Neural cell (in vitro differentiated cells): ENCODE measurements at regions not wholly inside any gene's neighbourhood (a gene's known extent, or its start where the extent isn't known, plus 50 kb on each side); places are given as distances from the start of the nearest gene placed in this dataset.

Experiments
- H2AFZ ChIP-seq: fragments of 200-600, 300-800 bp; sonication (generic), shearing (Covaris generic); 2 replicates; pipeline ENCODE4 v1.6.0; 2014; ENCODE audit warnings: low read depth, mild to moderate bottlenecking, antibody characterized with exemption, low read length, moderate library complexity
- H3F3A ChIP-seq: fragments of 200-600 bp; shearing (Covaris generic); 2 replicates; pipeline ENCODE4 v1.6.1; 2016; ENCODE audit warnings: mild to moderate bottlenecking, moderate library complexity, mixed read lengths, antibody characterized with exemption, low read length; ENCODE audit not compliant: insufficient read depth, poor library complexity, severe bottlenecking
- H3K27ac ChIP-seq: fragments of 200-600, 300-800 bp; sonication (generic), shearing (Covaris generic); 2 replicates; pipeline ENCODE4 v1.5.1; 2014; ENCODE audit warnings: mild to moderate bottlenecking, low read length, moderate library complexity
- H3K27me3 ChIP-seq: fragments of 300-800, 200-600 bp; sonication (generic), shearing (Covaris generic); 2 replicates; pipeline ENCODE4 v1.6.0; 2014; ENCODE audit warnings: mild to moderate bottlenecking, low read depth, low read length, moderate library complexity; ENCODE audit not compliant: insufficient read depth
- H3K36me3 ChIP-seq: fragments of 300-800, 200-600 bp; sonication (generic), shearing (Covaris generic); 2 replicates; pipeline ENCODE4 v1.5.1; 2014; ENCODE audit warnings: mild to moderate bottlenecking, antibody characterized with exemption, low read length, moderate library complexity; ENCODE audit not compliant: insufficient read depth
- H3K4me2 ChIP-seq: fragments of 300-800, 200-600 bp; sonication (generic), shearing (Covaris generic); 2 replicates; pipeline ENCODE4 v1.6.0; 2014; ENCODE audit warnings: mild to moderate bottlenecking, low read length
- H3K4me3 ChIP-seq: fragments of 300-800, 200-600 bp; sonication (generic), shearing (Covaris generic); 2 replicates; pipeline ENCODE4 v1.5.1; 2014; ENCODE audit warnings: mild to moderate bottlenecking, low read length, moderate library complexity
- H3K79me2 ChIP-seq: fragments of 200-600 bp; shearing (Covaris generic); replicated peaks from 2 replicates; pipeline ENCODE4 v1.6.0; 2014; ENCODE audit warnings: mild to moderate bottlenecking, low read length, moderate library complexity; ENCODE audit not compliant: insufficient read depth
- H3K9ac ChIP-seq: fragments of 300-800, 200-600 bp; sonication (generic), shearing (Covaris generic); 2 replicates; pipeline ENCODE4 v1.6.1; 2016; ENCODE audit warnings: mild to moderate bottlenecking, low read length, mixed read lengths
- H3K9me2 ChIP-seq: fragments of 200-600 bp; shearing (Covaris generic); 2 replicates; pipeline ENCODE4 v1.6.1; 2016; ENCODE audit warnings: mild to moderate bottlenecking, low read length, mixed read lengths; ENCODE audit not compliant: insufficient read depth
- H3K9me3 ChIP-seq: fragments of 200-600, 300-800 bp; sonication (generic), shearing (Covaris generic); 2 replicates; pipeline ENCODE4 v1.6.1; 2016; ENCODE audit warnings: mild to moderate bottlenecking, mixed run types, low read length, moderate library complexity, mixed read lengths
- H4K20me1 ChIP-seq: fragments of 200-600 bp; shearing (Covaris generic); 2 replicates; pipeline ENCODE4 v1.6.1; 2016; ENCODE audit warnings: mild to moderate bottlenecking, mixed run types; ENCODE audit not compliant: insufficient read depth
- EP300 ChIP-seq: fragments of 450-650 bp; conservative IDR thresholded peaks from 2 replicates; pipeline ENCODE4 v1.6.1; 2014; ENCODE audit warnings: antibody characterized with exemption, mild to moderate bottlenecking, moderate library complexity; ENCODE audit not compliant: poor library complexity, severe bottlenecking
- EZH2 ChIP-seq: fragments of 200-600, 300-800 bp; shearing (Covaris generic), sonication (generic); IDR thresholded peaks from 2 replicates; pipeline ENCODE4 v1.6.1; 2014; ENCODE audit warnings: antibody characterized with exemption, low read length, borderline replicate concordance, mild to moderate bottlenecking; ENCODE audit not compliant: insufficient read depth, poor library complexity, severe bottlenecking
- MXI1 ChIP-seq: fragments of 450-650 bp; conservative IDR thresholded peaks from 2 replicates; pipeline ENCODE4 v1.6.1; 2014; ENCODE audit warnings: antibody characterized with exemption, mild to moderate bottlenecking; ENCODE audit not compliant: poor library complexity, severe bottlenecking
- POLR2AphosphoS5 ChIP-seq: IDR thresholded peaks from 2 replicates; pipeline ENCODE4 v1.6.1; 2012
- RAD21 ChIP-seq: fragments of 450-650 bp; conservative IDR thresholded peaks from 2 replicates; pipeline ENCODE4 v1.6.1; 2014; ENCODE audit warnings: antibody characterized with exemption, mild to moderate bottlenecking, moderate library complexity
- SMC3 ChIP-seq: fragments of 450-650 bp; conservative IDR thresholded peaks from 2 replicates; pipeline ENCODE4 v1.6.1; 2014; ENCODE audit warnings: antibody characterized with exemption, mild to moderate bottlenecking, moderate library complexity; ENCODE audit not compliant: poor library complexity
- TAF1 ChIP-seq: IDR thresholded peaks from 2 replicates; pipeline ENCODE4 v1.6.1; 2012; ENCODE audit warnings: low read depth
- TF ChIP-seq, protein P1 (sequence below): IDR thresholded peaks from 2 replicates; pipeline ENCODE4 v1.6.1; 2012; ENCODE audit warnings: borderline replicate concordance
- TF ChIP-seq, protein P2 (sequence below): fragments of 450-650 bp; IDR thresholded peaks from 2 replicates; pipeline ENCODE4 v1.5.1; 2014; ENCODE audit warnings: antibody characterized with exemption, mild to moderate bottlenecking, moderate library complexity; ENCODE audit not compliant: poor library complexity, severe bottlenecking

DNA sequence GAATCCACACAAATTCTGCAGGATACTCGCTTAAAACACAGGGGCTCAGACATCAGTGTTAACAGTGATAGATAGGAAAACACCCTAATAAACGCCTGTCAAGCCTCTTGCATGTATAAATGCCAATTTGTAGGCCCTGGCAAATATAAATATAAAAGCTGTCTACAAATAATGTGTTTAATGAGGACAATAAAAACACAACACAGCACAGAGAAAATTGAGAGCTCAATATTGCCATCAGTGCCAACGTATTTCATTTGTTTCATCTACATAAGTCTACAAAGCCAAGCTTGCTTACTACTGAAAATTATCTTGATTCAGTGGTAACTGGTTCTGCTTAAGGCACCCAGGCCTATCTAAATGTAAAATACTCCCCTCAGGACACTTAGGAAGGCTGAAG, 1387.0 kb upstream of the TENM4 start:
- TF ChIP-seq, protein P1, sequence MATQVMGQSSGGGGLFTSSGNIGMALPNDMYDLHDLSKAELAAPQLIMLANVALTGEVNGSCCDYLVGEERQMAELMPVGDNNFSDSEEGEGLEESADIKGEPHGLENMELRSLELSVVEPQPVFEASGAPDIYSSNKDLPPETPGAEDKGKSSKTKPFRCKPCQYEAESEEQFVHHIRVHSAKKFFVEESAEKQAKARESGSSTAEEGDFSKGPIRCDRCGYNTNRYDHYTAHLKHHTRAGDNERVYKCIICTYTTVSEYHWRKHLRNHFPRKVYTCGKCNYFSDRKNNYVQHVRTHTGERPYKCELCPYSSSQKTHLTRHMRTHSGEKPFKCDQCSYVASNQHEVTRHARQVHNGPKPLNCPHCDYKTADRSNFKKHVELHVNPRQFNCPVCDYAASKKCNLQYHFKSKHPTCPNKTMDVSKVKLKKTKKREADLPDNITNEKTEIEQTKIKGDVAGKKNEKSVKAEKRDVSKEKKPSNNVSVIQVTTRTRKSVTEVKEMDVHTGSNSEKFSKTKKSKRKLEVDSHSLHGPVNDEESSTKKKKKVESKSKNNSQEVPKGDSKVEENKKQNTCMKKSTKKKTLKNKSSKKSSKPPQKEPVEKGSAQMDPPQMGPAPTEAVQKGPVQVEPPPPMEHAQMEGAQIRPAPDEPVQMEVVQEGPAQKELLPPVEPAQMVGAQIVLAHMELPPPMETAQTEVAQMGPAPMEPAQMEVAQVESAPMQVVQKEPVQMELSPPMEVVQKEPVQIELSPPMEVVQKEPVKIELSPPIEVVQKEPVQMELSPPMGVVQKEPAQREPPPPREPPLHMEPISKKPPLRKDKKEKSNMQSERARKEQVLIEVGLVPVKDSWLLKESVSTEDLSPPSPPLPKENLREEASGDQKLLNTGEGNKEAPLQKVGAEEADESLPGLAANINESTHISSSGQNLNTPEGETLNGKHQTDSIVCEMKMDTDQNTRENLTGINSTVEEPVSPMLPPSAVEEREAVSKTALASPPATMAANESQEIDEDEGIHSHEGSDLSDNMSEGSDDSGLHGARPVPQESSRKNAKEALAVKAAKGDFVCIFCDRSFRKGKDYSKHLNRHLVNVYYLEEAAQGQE: no peak
- no peak for TF ChIP-seq RAD21
- TF ChIP-seq MXI1: no peak
- no peak for TF ChIP-seq POLR2AphosphoS5
- TF ChIP-seq, protein P2, sequence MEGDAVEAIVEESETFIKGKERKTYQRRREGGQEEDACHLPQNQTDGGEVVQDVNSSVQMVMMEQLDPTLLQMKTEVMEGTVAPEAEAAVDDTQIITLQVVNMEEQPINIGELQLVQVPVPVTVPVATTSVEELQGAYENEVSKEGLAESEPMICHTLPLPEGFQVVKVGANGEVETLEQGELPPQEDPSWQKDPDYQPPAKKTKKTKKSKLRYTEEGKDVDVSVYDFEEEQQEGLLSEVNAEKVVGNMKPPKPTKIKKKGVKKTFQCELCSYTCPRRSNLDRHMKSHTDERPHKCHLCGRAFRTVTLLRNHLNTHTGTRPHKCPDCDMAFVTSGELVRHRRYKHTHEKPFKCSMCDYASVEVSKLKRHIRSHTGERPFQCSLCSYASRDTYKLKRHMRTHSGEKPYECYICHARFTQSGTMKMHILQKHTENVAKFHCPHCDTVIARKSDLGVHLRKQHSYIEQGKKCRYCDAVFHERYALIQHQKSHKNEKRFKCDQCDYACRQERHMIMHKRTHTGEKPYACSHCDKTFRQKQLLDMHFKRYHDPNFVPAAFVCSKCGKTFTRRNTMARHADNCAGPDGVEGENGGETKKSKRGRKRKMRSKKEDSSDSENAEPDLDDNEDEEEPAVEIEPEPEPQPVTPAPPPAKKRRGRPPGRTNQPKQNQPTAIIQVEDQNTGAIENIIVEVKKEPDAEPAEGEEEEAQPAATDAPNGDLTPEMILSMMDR: no peak
- Histone ChIP-seq H2AFZ (no peak overlapping the region), H3K9me3 (no peaks in the 10 kb centered on the region), H3F3A (no peaks in the 10 kb centered on the region), H3K9me2 (no peaks in the 10 kb centered on the region), H3K27me3 (no peaks in the 10 kb centered on the region), H4K20me1 (no peaks in the 10 kb centered on the region), H3K9ac (no peak overlapping the region), H3K4me2 (no peak overlapping the region), H3K36me3 (no peaks in the 10 kb centered on the region), H3K27ac (no peak overlapping the region), H3K79me2 (no peaks in the 10 kb centered on the region), H3K4me3 (no peak overlapping the region)

DNA sequence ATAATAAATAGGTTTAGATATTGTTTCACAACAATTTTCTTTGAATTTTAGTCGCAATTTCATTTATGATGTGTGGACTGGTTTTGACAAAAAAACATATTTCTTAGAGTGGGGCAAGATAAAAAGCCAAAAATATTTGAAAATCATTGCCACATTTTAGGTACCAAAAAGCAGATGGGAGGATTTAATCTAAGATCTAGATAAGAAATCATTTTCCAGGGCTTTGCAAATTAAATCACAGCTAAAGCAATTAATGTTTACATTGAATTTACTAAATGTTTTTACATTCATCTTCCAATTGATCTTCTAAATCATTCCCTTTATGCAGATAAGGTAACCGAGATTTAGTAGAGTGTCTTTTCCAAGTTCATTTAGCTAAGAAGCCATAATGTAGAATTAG, 1386.0 kb upstream of the TENM4 start:
- Histone ChIP-seq H3K79me2 (no peaks in the 10 kb centered on the region), H2AFZ (no peak overlapping the region), H3K4me2 (no peak overlapping the region), H3K9me2 (no peaks in the 10 kb centered on the region), H3K36me3 (no peaks in the 10 kb centered on the region), H3K27me3 (no peaks in the 10 kb centered on the region), H3K9me3 (no peaks in the 10 kb centered on the region), H3K27ac (no peak overlapping the region), H4K20me1 (no peaks in the 10 kb centered on the region), H3K9ac (no peak overlapping the region), H3K4me3 (no peak overlapping the region), H3F3A (no peaks in the 10 kb centered on the region)
- TF ChIP-seq RAD21: no peak

DNA sequence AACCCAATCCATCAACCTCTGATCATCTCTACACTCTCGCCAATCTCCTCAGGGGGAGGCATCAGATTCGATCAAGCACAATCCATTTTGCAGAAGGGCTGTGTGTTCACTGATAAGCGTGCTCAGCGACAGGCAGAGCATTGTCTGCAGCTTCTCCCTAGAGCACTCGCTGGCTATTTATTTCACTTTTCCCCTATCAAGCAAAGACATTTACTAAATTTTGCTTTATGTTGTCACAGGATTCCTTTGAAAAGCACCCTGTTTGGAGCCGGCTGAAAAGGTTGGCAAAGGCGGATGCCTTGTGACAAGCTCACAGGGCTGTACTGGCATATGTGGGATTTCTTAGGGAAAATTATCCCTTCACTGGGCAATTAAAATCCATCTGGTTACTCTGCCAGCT, 1381.5 kb upstream of the TENM4 start:
- no peak overlapping the region for H2AFZ ChIP-seq
- TF ChIP-seq POLR2AphosphoS5 (no peak), MXI1 (no peak), EP300 (no peak), TAF1 (no peak), SMC3 (no peak), RAD21 (no peak), EZH2 (no peak)
- TF ChIP-seq, protein P1: no peak
- TF ChIP-seq, protein P2: no peak
- no peaks in the 10 kb centered on the region for H3K36me3 ChIP-seq
- peak overlapping the region; percentile 18 for H3K4me2 ChIP-seq
- no peak overlapping the region for H3K9ac ChIP-seq
- no peaks in the 10 kb centered on the region for H3F3A ChIP-seq
- H3K4me3 ChIP-seq: no peak overlapping the region
- H3K9me3 ChIP-seq: no peaks in the 10 kb centered on the region
- H4K20me1 ChIP-seq: no peaks in the 10 kb centered on the region
- H3K27ac ChIP-seq: no peak overlapping the region
- H3K27me3 ChIP-seq: no peaks in the 10 kb centered on the region
- no peaks in the 10 kb centered on the region for H3K9me2 ChIP-seq
- H3K79me2 ChIP-seq: no peaks in the 10 kb centered on the region
